GM12892 (cell line): ENCODE measurements at regions not wholly inside any gene's neighbourhood (a gene's known extent, or its start where the extent isn't known, plus 50 kb on each side); places are given as distances from the start of the nearest gene placed in this dataset.

ENCODE experiments used
- DNase-seq: peaks from one replicate; pipeline ENCODE4 v3.0.0; 2011; ENCODE audit not compliant: insufficient read length
- FAIRE-seq: peaks from 2 replicates; lab custom pipeline; 2011; peaks lifted over from hg19 to GRCh38; lab: Jason Lieb, UNC
- POLR2A ChIP-seq: IDR thresholded peaks from 2 replicates; pipeline ENCODE4 v1.6.1; 2011; ENCODE audit warnings: low read depth, low read length, control low read depth
- POLR2AphosphoS5 ChIP-seq: IDR thresholded peaks from 2 replicates; pipeline ENCODE4 v1.6.1; 2011; ENCODE audit warnings: low read depth, low read length, control low read depth
- TAF1 ChIP-seq: IDR thresholded peaks from 2 replicates; pipeline ENCODE4 v1.6.1; 2011; ENCODE audit warnings: low read depth, mild to moderate bottlenecking, control low read depth, low read length, borderline replicate concordance

DNA sequence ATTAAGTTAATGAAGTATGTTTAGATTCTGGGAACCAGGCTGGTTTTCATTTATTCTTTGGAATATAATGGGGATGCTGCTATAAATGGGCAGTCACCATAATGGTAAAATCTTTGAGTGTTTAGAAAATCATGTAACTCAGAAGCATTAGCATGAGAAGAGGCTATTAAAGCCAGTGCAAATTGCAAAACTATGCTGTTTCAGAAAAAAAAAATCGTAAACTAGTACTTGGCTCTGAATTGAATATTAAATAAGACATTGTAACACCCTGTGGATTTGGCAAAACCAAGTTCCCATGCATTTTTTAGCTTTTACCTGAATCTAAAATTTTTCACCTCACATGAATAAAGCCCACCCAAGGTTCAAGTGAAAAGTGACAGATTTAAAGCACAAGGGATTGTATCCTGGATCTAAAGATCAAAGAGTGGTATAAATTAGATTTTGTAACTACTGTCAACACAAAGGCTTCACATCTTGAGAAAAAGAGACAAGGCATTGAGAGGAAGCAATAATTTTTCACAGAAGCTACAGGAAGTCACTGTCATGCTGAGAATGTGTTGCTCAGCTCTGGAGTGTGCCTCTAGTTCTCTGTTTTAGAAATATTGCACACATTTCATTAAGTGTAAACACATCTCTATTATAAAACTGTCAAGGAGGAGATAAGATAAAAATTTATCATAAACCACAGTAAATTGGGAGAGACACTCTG lies 142.2 kb downstream of the ABCA8 start:
- DNase-seq (no peak), FAIRE-seq (no peak)
- TF ChIP-seq TAF1 (no peak), POLR2A (no peak), POLR2AphosphoS5 (no peak)

DNA sequence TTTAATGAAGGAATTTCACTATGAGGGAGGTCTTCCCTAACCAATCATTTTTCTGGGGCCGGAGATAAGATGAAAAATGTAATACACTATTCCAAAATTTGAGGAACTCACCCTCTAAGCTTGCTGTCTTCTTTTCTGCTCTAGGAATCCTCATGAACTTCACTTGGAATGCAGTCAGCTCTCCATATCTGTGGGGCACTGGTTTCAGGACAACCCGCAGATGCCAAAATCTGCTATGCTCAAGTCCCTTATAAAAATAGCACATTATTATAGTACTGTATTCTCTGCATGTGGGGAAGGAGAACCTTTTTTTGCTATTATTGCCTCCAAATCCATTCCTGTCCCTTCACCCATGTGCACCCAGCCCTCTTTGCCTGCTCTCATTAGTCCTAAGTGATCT lies 146.0 kb downstream of the ABCA8 start:
- no peak for TF ChIP-seq POLR2AphosphoS5
- no peak for TF ChIP-seq POLR2A
- DNase-seq (no peak), FAIRE-seq (no peak)

DNA sequence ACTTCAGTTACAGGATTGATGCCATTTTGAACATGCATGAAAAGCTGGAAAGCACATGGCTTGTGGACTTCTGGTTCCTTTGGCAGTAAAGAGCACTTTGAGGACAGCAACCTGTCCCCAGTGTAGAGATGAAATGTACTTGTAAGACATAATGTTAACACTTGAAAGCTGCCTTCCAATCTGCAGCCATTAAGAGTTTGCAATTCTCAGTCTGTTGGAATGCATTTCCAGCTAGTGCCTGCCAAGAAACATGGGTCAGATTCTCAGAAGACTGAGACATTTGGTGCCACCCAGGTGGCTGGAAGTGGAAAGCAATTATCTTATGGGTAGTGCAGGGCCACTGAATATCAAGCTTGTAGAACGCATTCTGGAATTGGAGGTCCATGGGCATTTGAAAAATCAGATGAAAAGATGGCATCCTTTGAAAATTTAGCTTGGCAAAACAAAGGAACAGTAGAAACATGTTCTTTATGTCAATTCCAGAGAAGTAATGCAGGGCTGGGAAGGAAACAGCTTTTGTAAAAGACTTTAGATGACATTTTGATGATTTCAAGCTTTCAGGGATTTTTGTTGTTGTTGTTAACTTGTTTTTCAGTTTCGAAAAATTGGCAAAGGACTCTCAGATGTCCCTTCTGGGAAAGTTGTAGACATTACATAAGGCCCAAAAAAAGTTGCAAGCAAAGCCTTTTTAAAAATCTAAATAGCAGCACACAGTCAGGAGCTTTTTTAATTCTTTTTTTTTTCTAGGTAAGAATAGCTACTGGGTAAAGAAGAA lies 147.0 kb downstream of the ABCA8 start:
- no peak for FAIRE-seq
- no peak for DNase-seq
- TF ChIP-seq TAF1 = no peak
- no peak for TF ChIP-seq POLR2AphosphoS5
- TF ChIP-seq POLR2A = no peak

DNA sequence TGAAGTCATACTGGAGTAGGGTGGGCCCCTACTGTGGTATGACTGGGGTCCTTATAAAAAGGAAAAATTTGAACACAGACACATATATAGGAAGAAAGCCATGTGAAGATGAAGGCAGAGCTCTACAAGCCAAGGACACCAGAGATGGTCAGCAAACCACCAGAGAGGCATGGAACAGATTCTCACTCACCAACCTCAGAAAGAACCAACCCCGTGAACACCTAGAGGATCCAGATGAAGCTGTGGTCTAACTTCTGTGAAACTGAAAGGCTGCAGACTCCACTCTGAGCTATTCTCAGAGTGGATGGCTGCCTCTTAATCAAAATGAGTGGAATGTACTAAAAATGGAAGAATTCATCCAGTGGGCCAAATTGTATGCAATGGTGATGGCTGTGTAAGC lies 149.6 kb downstream of the ABCA8 start:
- no peak for FAIRE-seq
- TF ChIP-seq TAF1 = no peak
- no peak for TF ChIP-seq POLR2A
- TF ChIP-seq POLR2AphosphoS5 = no peak
- DNase-seq = no peak

DNA sequence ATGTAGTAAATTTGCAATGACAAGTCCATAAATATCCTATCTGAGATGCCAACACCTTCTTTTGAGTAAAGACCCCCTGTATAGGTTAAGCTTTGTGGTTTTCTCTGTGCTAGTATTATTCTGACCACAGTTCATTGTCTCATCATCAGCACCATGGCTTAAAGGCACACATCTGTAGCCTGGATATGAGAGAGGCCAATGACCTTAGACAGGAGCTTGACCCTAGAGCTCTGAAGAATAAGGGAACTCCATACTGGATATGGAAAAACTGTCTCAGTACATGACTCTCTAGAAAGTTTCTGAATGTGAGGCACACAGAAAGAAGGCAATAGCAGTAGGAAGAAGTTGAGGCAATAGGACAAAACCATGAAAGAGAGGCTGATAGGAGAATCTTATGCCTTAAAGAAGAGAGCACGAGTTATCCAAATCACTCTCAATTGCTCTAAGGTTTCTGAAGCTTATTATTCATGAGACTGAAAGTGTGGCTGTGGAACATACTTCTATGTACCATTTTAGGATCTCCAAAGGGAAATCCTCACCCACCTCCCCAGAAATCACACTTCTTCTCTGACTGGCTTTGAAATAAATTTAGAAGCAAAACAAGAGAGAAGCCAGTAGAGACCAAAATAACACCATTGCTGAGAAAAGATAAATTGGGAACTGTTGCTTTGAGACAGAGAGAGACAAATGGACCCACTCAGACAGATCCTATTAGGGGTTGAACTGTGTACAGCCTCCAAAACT lies 150.2 kb downstream of the ABCA8 start:
- DNase-seq = no peak
- FAIRE-seq = no peak
- TF ChIP-seq POLR2A (no peak), POLR2AphosphoS5 (no peak), TAF1 (no peak)

DNA sequence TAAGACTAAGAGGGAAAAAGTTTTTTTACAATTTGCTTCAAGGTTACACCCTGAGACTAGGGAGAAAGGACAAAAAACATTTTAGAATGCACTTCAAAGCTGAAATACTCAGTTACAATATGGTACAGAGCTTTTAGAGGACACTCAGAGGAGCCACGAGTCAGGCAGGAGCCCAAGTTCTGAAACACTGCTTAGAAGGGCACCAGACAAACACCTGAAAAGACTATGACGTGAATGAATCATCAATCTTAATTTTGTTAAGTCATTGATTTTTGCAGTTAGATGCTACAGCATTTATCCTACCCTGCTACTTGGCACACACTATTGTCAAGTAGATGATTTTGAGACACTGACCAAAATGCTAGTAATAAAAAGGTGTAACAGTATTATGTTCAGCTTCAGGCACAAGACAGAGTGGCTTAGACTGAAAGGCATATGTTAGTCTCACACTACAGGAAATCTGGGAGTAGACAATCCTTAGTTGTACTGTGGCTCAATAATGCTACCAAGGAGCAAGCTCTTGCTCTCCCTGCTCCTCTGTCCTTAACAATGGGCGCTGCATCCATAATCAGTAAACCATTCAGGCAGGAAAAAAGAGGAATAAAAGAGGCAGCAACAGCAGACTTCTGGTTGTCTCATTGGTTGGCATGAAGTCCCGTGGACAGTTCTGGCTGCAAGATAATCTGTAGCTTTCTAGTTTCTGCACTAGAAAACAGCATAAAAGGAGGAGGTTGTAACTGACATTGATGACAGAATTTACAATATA lies 151.8 kb downstream of the ABCA8 start:
- DNase-seq (no peak), FAIRE-seq (no peak)
- TF ChIP-seq POLR2AphosphoS5 (no peak), POLR2A (no peak), TAF1 (no peak)

DNA sequence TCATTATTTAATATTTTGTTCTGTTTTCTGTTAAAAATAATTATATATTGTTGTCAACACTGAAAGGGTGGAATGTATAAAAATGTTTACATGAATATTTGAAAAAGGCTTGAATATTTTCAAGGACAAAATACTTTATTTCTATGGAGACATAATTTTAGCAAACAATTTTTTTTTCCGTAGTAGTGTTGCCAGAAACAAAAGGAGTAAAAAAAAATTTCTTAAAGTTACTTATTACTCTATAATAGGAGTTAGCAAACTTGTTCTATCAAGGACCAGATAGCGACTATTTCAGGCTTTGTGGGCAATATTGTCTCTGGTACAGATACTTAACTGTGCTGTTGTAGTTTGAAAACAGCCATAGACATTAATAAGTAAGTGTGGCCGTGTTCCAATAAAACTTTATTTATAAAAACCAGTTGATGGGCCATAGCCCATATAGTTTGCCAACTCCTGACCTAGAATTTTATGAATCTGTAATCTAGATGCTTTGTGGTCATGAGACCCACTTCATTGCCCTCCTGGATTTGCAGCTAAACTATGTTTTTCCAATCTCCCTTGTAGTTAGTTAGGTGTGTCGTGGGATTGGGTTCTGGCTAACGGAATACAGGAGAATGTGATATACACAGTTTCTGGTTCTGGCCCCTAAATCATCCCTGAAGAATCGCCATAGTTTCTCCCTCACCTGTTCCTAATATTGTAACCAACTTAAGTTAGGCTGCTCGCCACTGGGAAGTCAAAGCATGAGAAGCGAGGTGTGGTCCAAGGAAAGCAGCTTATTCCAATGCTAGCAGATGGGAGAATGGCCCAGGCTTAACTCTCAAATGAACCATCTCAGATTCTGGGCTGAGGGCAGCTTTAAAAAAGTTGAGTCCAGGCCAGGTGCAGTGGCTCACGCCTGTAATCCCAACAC lies 153.6 kb downstream of the ABCA8 start:
- FAIRE-seq (no peak), DNase-seq (no peak)
- TF ChIP-seq POLR2A = no peak
- no peak for TF ChIP-seq POLR2AphosphoS5
- TF ChIP-seq TAF1 = no peak

DNA sequence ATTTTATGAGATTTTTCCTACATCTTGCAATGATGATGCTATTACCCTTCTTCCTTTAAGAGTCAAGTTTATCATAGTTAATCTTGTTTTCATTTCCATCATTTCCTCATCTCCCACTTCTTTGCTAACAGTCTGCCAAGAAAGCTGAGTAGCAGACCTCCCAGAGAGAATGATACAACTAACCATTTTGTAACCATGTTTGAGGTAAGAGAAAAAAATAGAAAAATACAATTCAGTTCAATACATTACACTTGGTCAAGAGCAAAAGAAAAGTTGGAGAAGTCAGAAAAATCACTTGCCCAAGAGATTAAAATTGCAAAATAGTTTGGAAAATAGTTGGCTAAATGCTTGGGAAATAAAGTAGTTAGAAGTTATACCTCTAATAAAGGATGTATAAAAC lies 154.4 kb downstream of the ABCA8 start:
- DNase-seq = no peak
- no peak for TF ChIP-seq POLR2AphosphoS5
- TF ChIP-seq TAF1 = no peak
- no peak for TF ChIP-seq POLR2A
- no peak for FAIRE-seq

DNA sequence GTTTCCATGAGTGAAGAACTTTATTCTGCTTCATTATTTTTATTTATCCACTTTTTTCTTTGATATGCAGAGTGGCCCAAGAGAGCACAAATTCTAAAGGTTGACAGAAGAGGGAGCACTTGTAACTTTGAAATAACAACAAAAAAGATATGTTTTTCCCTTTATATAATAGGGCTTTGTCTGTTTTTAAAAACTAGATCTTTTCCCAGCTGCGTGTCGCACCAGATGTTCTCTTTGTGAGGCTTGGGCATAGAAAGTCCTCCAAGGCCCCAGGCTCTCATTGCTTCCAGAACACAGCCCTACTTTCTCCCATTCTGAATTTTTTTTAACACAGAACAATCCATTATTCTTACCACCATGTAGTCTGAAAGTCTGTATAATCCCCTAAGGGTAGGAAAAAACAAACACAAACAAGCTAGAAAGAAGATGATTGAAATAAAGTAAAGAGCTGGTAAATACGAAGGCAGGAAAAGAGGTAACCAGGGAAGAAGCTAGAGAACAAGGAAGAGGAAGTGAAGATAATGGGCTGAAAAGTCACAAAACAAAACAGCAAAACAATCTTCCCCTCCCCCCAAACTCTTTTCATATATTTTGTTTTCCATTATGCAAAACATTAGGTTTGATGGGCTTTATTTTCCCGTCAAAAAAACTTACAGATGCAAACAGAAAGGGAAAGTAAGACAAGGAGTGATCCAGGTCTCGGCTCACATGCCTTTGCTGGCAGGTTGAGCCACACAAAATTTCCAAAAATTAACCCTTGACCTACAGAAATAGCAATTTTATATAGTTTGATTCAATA lies 160.4 kb downstream of the ABCA8 start:
- no peak for TF ChIP-seq POLR2AphosphoS5
- no peak for TF ChIP-seq POLR2A
- no peak for TF ChIP-seq TAF1
- FAIRE-seq (no peak), DNase-seq (no peak)

DNA sequence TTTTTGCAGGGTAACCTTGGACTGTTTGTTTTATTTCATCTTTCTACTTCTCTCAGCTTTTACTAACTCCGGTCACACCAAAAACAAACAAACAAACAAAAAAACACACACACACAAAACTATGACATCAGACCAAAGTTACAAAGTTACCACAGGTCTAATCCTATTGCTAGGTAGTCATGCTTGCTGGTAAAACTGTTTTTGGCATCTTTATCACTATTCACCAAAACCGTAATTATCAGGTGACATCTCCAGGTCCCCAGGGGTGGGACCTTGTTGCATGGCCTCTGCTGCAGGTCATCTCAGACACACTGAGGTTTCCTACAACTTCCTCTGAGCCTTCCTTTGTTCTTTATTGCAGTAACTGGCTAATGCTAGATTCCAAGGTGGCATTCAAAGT lies 162.3 kb downstream of the ABCA8 start:
- TF ChIP-seq POLR2A (no peak), TAF1 (no peak), POLR2AphosphoS5 (no peak)
- no peak for FAIRE-seq
- no peak for DNase-seq
